GM23248 (cell line): ENCODE measurements at regions not wholly inside any gene's neighbourhood (a gene's known extent, or its start where the extent isn't known, plus 50 kb on each side); places are given as distances from the start of the nearest gene placed in this dataset.

ENCODE experiments used
- EZH2 ChIP-seq: fragments of 200-600 bp; sonication (generic); IDR thresholded peaks from 2 replicates; pipeline ENCODE4 v1.6.1; 2018; ENCODE audit warnings: antibody characterized with exemption, mild to moderate bottlenecking; ENCODE audit not compliant: insufficient read depth, poor library complexity, severe bottlenecking
- EZH2phosphoT487 ChIP-seq: fragments of 200-600 bp; sonication (generic); IDR thresholded peaks from 2 replicates; pipeline ENCODE4 v1.6.1; 2018; ENCODE audit warnings: antibody characterized with exemption, moderate library complexity, mild to moderate bottlenecking, low read depth; ENCODE audit not compliant: insufficient read depth

- TF ChIP-seq EZH2phosphoT487 (no peak), EZH2 (no peak)
Observed at GRCh38 chr3:5663601-5664000, 476.1 kb downstream of the EDEM1 start.
